Activated CD4-positive, CD25-positive, alpha-beta regulatory T cell (primary cell): ENCODE measurements at regions not wholly inside any gene's neighbourhood (a gene's known extent, or its start where the extent isn't known, plus 50 kb on each side); places are given as distances from the start of the nearest gene placed in this dataset.
"Not testable (repeated sequence)": the region's sequence is repeated elsewhere in the genome, so short reads cannot be mapped to it uniquely, and the experiment has no call there.

ENCODE experiments used
- DNase-seq, 4 experiments: peaks; one replicate each; lab custom pipeline; 2025; lab: John Stamatoyannopoulos, UW

DNA sequence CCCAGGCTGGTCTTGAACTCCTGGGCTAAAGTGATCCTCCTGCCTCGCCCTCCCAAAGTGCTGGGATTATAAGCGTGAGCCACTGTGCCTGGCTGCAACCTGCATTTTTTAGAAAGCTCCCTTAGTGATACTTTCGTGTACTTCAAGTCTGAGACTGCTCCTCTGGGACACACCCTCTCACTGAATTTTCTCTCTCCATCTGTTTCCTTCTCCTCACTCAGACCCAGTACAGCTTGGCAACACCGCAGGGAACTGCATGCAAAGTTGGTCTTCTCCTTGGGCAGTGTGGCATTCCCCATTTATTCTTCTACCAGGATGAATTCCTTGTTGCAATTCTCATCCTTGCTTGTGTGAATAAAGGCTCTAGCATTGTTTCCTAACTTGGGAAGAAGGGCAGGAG is 175.9 kb downstream of the LPIN1 start:
- DNase-seq: no peak

DNA sequence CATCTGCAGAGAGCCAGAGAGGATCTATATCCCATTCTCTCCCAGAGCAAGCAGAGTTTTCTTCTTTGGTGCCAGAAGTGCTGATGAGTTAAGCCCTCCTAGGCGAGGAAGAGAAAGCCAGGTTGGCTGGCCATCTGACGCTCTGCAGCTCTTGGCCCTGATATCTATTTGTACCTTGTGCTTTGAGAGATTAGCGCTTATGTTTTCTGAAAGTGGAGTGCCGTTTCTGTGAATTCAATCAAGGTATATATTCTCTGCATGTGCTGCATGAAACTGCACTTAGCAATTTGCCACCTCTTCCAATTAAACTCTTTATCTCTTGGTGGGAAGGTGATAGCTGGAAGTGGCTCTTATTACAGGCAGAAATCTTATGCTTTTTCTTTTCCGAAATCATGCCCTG is 177.5 kb downstream of the LPIN1 start:
- DNase-seq: no peak

GRCh38 chr2:11925295-11926066 is 179.0 kb downstream of the LPIN1 start:
- no peak for DNase-seq

DNA sequence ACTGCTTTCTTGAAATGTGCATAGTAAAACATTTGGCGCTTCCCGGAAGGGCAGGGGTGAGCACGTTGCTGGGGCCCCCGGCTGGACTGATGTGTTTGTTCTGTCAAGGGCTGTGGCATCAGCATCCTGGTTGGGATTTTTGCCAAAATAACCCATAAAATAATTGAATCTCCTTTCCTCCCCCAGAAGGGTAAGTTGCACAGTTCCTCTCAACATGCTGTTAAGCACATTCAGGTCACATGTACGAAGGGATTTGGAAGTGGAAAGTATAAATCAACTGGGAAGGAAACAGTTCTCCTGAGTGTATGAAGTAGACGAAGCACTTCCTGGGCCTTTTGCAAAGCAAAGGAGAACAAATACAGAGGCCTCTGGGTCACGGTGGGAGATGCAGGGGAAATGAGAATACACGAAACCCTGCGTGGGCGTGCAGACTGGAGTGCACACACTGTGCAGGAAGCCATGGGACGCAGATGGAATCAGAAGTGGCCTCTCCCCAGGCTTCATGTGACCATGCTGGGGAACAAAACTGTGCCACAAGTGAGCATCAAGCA is 183.9 kb downstream of the LPIN1 start:
- DNase-seq: no peak

DNA sequence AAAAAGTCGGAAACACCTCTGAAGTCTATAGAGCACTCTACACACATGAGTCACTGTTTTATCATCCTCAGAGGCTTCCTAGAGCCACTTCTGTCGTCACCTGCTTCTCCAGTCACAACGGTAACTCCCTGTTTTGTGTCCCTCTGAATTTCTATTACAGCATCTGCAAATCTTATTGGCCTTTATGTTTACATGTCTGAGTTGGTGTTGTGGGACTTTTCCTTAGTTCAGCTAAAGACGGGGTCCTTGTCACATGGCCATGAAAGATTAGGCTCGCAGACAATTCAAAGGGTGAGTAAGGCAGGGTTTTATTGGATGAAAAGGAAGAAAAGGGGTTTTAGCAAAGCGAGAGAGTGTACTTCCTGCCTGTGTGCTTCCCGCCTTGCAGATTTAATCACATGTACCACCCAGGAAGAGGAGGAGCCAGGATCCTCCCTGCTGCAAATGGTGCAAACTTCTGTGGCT is 185.6 kb downstream of the LPIN1 start:
- DNase-seq: no peak

GRCh38 chr2:11932962-11933361 is 186.5 kb downstream of the LPIN1 start:
- DNase-seq: no peak

GRCh38 chr2:11933854-11934253 is 187.4 kb downstream of the LPIN1 start:
- no peak for DNase-seq

GRCh38 chr2:11936761-11937160 is 190.3 kb downstream of the LPIN1 start:
- no peak for DNase-seq

DNA sequence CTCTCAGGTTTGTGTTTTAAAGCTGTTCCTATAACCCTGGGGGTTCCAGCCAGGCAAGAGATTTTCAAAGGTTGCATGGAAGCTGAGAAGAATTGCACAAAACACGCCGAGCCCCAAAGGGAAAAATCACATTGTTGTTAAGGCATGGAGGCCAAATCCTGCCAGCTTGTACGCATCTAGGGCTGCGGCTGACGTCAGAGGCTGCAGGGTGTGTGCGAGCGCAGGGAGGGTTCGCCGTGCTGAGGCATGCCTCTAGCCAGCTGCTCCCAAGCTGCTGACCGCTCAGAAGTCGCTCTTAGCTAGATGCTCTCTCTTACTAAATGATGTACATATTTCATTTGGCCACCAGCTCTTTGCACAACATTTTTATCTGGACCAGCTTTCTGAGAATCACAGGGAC is 191.8 kb downstream of the LPIN1 start:
- DNase-seq: no peak

DNA sequence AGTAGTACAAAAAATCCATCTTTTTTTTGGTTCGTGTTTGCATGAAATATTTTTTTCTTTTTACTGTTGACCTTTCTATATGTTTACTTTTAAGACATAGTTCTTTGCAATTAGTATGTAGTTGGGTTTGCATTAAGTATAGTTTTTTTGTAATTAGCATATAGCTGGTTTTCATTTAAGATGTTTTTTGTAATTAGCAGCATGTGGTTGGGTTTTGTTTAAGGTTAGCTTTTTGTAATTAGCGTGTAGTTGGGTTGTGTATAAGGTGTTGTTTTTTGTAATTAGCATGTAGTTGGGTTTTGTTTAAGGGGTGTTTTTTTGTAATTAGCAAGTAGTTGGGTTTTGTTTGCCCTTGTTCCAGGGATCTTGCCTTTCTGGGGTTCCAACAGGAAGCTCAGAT is 193.1 kb downstream of the LPIN1 start:
- no peak for DNase-seq

- no peak for DNase-seq
Observed at GRCh38 chr2:11940121-11940743, 193.8 kb downstream of the LPIN1 start.

GRCh38 chr2:11940799-11941198 is 194.4 kb downstream of the LPIN1 start:
- no peak for DNase-seq

GRCh38 chr2:11941201-11942177 is 195.1 kb downstream of the LPIN1 start:
- DNase-seq: no peak

- DNase-seq: no peak
Observed at GRCh38 chr2:11942178-11942569, 195.7 kb downstream of the LPIN1 start.

DNA sequence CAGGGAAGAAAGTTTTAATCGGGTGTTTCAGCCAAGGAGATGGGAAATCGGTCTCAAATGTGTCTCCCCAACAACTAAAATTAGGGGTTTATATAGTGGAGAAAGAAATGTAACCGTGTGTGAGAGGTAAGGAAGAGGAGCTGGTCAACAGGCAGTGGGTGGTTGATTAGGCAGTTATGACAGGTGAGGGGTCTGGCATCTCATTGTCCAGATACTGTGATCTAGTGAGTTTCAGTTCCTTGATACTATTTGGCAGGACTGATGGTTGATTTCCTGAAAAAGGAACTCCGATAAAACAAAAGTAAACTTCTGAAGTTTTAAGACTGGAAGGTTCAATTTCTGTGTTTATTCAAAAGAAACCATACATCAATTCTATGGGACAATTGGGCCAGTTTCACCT is 197.9 kb downstream of the LPIN1 start:
- DNase-seq: no peak

- DNase-seq: no peak
Observed at GRCh38 chr2:11945139-11946126, 199.0 kb downstream of the LPIN1 start.

DNA sequence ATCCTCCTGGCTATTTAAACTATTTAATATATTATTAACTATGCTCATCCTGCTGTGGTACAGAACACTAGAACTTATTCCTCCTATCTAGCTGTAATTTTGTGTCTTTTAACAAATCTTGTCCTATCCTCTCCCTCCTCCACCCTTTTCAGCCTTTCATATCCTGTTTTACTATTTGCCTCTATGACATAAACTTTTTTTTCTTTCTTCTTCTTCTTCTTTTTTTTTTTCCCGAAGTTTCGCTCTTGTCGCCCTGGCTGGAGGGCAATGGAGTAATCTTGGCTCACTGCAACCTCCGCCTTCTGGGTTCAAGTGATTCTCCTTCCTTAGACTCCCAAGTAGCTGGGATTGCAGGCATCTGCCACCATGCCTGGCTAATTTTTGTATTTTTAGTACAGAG is 201.5 kb downstream of the LPIN1 start:
- DNase-seq: no peak

GRCh38 chr2:11949732-11950523 is 203.5 kb downstream of the LPIN1 start:
- no peak for DNase-seq

DNA sequence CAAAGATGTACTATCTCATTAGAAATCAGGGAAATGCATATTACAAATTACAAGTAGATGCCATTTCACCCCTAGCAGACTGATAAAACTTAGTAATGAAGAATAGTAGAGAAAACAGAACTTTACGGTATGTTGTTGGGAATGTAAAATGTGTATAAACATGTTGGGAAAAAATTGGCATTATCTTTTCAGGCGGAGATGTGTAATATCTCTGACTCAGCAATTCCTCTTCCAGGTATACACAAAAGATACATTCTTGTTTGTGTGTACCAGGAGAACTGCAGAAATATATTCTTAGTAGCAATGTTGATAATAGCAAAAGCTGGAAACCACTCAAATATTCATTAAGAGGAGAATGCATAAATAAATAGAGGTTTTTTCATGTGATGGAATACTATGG is 204.5 kb downstream of the LPIN1 start:
- no peak for DNase-seq

GRCh38 chr2:11951492-11951891 is 205.1 kb downstream of the LPIN1 start:
- DNase-seq: not testable (repeated sequence)
